Mammary epithelial cell (primary cell): ENCODE measurements at regions not wholly inside any gene's neighbourhood (a gene's known extent, or its start where the extent isn't known, plus 50 kb on each side); places are given as distances from the start of the nearest gene placed in this dataset.

Source experiments
- EZH2 ChIP-seq: IDR thresholded peaks from 2 replicates; pipeline ENCODE4 v1.6.1; 2012; ENCODE audit warnings: low read length, inconsistent platforms, borderline replicate concordance
- TF ChIP-seq, protein P1 (sequence below), 2 donors: IDR thresholded peaks in 1 of 2; conservative IDR thresholded peaks in 1 of 2; 2 replicates each; pipeline ENCODE4 v1.5.1; 2011 to 2012; ENCODE audit warnings: inconsistent platforms in 2 of 2, low read length in 2 of 2, mild to moderate bottlenecking in 2 of 2, control low read depth in 1 of 2, low read depth in 1 of 2; ENCODE audit not compliant: insufficient read depth in 1 of 2; ENCODE audit errors: extremely low read depth in 1 of 2

DNA sequence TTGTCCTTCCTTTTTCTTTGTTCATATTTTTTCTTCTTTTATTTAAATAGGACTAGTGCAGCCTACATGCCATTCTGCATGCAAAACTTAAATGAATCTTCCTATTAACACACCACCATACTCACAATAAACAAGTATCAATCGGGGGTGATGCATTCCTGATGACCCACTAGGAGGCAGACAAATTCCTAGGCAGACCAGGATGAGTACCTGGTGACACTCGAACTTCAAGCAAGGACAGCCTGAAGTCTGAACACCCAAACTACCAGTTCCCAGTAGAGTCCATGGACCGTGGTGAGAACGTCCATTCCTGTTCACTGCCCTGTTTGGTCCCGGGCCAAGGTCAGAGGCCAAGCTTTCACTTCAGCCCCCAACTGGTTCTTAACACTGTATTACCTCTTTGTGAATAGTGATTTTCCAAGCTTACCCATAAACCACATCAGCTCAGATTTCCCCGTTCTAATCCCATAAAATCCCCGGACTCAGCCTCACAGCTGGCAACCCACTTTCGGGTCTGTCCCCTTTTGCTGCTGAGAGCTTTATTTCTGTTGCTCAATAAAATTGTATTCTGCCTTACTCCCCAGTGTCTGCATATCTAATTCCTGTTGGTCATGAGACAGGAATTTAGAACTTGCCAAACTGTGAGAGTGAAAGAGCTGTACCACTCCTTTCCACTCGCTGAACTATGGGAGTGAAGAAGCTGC lies 1286.6 kb downstream of the FSTL5 start:
- TF ChIP-seq, protein P1, sequence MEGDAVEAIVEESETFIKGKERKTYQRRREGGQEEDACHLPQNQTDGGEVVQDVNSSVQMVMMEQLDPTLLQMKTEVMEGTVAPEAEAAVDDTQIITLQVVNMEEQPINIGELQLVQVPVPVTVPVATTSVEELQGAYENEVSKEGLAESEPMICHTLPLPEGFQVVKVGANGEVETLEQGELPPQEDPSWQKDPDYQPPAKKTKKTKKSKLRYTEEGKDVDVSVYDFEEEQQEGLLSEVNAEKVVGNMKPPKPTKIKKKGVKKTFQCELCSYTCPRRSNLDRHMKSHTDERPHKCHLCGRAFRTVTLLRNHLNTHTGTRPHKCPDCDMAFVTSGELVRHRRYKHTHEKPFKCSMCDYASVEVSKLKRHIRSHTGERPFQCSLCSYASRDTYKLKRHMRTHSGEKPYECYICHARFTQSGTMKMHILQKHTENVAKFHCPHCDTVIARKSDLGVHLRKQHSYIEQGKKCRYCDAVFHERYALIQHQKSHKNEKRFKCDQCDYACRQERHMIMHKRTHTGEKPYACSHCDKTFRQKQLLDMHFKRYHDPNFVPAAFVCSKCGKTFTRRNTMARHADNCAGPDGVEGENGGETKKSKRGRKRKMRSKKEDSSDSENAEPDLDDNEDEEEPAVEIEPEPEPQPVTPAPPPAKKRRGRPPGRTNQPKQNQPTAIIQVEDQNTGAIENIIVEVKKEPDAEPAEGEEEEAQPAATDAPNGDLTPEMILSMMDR (conservative IDR thresholded peaks at IDR 0.05 in 1 of 2, IDR thresholded peaks at IDR 0.05 in 1 of 2; ENCODE audit: extremely low read depth in 1 of 2, insufficient read depth in 1 of 2, low read depth in 1 of 2, low read length in 2 of 2) = no peak
- TF ChIP-seq EZH2 = no peak
